ENCODE measurements at regions not wholly inside any gene's neighbourhood (a gene's known extent, or its start where the extent isn't known, plus 50 kb on each side); places are given as distances from the start of the nearest gene placed in this dataset.

DNA sequence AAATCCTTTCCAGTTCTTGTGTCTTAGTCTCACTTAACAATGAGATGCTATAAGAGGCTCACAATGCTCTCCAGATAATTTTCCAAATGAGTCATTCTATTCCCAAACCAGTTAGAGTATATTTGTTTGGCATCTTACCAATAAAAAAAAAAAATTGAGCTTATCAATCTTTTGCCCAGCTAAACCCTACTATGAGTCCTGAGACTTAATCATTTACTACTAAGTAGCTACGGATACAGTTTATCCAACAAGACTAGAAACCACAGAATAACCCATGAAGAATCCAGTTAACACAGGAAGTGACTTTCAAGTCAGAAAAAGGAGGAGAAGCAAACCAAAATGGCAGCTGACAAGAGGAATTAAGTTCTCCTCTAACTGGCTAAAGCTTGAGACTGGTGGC, 330.3 kb upstream of the XYLT1 start:
- DNase-seq (ENCODE audit: low read depth), result peak; percentile 17

DNA sequence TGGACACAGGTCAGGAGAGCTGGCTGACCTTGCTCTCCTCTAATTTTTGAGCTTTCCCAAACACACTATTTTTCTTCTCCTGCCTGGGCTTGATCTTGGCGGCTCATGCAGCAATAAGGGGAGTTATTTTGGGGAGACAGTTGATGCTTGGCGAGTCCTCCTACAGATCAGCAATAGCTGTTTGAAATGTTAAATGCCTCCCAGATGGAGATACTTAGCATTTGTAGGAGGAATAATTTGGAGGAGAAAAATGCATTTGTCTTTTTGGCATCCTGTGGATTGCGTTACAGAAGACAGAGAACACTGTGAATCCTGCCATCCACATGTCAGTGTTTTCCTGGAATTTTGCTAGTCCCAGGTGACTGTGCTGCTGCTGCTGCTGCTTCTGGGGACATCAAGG, 328.0 kb upstream of the XYLT1 start:
- DNase-seq (ENCODE audit: low read depth), result no peak

DNA sequence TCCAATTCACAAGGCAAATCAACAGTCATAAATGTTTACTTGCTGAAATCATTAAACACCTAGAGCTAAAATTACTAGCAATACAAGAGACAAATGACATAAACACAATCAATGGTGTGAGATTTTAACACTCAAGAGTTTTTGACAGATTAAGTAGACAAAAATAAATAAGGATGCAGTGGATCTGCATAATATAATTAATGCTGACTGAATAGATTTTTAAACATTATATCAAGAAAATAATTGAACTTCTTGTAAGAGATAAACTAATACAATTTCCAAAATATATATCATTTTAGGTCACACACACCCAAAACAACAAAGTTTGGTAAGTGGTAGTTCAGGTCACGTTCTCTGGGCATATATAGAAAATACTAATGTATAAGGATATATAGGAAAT, 322.6 kb upstream of the XYLT1 start:
- DNase-seq (ENCODE audit: low read depth), result no peak

DNA sequence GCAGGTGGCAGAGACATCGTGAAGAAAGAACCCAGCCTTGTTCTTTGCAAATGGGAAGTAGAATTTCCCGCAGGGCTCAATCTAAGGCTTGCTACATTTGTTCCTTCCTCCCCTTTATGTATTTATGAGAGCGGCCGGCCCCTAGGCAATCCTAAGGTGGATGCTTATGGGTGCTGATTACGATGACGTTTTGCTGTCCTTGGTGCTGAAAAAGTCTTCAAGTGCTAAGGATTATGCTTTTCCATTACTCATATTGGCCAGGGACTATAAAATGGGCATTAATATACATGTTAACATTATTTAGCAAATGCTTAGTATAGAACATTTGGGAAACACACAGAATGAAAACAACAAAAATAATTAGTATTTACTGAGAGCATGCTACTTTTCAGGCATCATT, 313.3 kb upstream of the XYLT1 start:
- peak; percentile 29 for DNase-seq (ENCODE audit: low read depth)

DNA sequence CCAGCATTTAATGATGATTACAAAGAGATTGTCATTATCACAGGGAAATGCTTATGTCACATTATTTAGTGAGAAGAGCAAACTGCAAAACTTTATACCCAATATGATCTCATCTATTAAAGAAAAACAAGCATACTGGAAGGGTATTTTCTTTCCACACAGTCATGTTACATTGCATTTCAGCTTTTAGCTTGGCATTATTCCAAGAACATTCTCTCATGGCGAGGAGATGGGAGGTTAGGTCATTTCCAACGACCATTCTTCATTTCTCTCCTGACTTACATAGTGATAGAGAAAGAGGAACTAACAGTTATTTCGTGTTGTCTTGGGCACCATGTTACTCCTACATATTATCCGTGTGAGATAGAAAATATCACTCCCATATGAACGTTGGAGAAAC, 309.4 kb upstream of the XYLT1 start:
- no peak for DNase-seq (ENCODE audit: low read depth)

DNA sequence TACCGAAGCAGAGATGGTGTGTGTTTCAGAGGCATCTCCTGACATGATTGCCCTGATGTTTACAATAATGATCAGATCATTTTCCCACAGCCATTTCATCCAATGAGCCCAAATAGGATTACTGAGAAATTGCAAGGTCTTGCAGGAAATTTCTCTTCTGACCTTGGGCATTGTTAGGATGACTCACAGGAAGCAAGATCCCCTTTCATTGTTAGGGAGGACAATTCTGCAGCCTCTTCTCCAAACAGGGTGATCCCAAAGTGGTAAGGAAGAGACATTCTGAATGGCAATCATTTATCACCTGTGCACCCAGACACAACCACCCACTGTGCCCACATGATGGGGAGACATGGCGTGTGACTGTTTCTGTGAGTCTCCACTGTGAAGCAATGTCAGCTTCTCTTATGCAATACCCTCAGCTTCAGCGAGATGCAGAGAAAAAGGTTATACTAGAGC, 306.7 kb upstream of the XYLT1 start:
- DNase-seq (ENCODE audit: low read depth), result peak; percentile 28

DNA sequence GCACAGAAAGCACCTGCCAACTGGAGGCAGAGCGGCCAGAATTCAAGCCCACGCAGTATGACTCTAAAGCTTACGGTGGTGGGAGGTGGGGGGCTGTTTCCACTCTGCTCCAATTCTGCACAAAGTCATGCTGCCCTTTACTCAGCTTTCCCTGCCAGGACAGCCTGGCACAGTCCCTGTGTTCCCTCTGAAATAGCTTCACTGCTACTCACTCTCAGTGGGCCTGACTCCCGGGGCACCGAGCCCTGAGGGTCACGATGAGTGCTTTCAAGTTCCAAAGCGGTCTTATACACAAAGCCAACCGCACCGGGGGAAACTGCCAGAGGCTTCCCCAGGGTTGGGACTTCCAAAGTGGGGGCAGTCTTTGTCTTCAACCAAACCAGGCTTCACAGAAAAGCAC, 306.1 kb upstream of the XYLT1 start:
- DNase-seq (ENCODE audit: low read depth), result no peak

DNA sequence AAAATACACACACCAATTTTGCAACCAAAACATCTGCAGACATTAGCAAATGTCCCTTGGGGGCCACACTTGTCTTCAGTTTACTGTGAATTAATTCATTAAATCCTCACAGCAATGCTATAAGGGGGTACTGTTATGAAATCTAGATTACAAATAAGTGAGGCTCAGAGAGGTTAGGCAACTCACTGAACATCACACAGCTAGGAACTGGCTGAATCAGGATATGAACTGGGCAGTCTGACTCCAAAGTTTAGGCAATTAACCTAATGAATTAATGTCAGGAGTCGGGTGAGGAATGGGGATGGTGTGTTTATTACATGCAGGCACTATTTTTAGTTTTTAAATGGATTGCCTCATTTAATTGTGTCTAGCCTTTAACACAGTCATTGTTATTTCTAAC, 305.7 kb upstream of the XYLT1 start:
- DNase-seq (ENCODE audit: low read depth), result no peak

DNA sequence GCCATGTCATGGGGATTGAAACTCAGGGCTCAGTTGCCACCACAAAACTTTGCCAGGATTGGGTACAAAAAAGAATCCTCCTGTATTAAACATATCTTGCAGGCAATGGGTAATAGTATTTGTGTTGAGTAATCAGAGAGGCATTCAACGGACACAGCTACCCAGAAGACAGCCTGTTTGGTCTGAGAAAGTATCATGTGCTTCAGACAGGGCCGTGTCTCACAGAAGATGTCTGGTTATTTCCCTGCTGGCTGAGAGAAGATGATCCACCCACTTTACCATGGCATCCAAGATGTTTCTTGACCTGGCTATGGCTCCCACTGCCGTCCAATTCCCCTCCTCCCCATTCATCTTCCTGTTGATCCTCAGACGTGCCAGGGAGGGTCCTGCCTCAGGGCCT, 304.3 kb upstream of the XYLT1 start:
- no peak for DNase-seq (ENCODE audit: low read depth)

DNA sequence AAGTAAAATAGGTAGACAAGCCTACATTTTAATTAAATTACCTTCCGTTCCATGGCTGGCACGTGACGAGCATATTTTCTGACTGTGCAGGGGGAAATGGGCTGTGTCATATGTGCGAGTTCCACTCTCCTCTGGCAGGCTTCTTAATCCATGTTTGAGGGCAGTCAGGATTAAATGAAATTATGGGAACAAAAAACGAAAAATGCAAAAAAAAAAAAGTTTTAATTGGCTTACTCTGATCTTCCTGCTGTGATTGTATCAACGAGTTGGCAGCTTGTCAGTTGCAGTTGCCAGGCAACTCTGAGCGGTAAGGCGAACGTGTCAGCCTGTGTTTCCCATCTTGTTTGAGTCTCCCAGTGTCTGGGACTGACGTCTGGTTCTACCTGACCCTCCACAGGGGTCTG, 302.9 kb upstream of the XYLT1 start:
- DNase-seq (ENCODE audit: low read depth), result no peak

DNA sequence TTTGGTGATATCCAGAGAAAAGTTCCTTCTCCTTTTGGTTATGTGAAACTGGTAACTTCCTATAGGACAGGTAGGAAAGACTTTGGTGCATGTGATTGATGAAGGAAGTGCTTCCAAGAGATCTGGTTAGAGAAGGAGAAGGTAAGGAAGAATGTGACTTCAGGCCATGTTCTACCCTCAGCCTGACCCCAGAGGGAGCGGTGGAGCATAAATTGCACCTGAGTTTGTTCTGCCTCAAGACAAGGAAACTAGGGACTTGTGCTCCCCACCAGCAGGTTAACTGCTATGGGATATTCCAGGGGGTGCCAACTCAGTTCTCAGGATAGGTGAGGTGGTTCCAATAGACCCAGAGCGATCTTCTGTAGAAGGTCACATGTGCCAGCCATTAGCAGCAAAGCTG, 299.3 kb upstream of the XYLT1 start:
- no peak for DNase-seq (ENCODE audit: low read depth)

DNA sequence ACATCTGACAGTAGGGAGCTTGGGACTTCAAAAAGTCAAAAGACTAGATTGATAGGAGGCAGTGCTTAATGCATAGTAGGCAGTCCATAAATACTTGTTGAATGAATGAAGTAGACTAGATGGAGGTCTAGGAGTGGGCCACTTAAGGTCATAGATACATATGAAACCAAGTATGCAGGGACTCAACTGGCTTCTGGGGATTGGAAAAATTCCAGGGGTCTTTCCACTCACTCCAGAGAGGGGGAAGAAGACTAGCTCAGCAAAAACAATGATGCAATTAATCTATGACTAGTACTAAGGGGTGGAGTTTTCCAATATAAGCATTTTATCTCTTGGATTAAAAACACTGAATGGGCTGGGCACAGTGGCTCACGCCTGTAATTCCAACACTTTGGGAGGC, 298.3 kb upstream of the XYLT1 start:
- DNase-seq (ENCODE audit: low read depth), result no peak

DNA sequence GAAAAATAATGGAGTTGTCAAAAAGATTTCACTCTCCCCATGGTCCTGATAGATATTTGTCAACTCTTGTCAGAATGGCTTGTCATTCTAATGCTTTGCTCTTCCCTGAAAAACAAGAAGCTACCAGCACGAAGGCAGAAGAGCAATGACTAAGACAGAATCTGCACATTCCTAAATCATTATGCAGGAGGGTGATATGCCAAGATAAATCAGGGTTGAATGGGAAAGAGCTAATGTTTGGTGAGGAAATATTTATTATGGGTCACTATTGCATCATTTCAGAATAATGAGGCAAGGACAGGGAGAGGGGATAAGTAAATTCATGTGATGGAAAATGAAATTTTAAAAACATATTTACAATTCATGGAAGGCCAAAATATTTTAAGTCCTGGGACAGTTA, 297.5 kb upstream of the XYLT1 start:
- DNase-seq (ENCODE audit: low read depth), result peak; percentile 36

DNA sequence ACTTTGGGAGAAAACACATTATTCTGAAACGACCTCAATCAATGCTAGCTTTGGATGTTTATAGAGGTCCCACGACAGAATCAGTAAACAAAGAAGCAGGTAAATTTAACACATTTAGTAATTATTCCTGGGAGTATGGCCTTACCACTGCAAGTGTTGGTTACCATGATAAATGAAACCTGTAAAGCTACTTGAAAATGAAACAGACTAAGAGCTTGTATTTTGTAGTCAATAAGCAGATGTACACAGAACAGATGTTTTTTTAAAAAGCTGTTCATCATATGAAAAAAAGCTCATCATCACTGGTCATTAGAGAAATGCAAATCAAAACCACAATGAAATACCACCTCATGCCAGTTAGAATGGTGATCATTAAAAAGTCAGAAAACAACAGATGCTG, 295.3 kb upstream of the XYLT1 start:
- DNase-seq (ENCODE audit: low read depth), result no peak

DNA sequence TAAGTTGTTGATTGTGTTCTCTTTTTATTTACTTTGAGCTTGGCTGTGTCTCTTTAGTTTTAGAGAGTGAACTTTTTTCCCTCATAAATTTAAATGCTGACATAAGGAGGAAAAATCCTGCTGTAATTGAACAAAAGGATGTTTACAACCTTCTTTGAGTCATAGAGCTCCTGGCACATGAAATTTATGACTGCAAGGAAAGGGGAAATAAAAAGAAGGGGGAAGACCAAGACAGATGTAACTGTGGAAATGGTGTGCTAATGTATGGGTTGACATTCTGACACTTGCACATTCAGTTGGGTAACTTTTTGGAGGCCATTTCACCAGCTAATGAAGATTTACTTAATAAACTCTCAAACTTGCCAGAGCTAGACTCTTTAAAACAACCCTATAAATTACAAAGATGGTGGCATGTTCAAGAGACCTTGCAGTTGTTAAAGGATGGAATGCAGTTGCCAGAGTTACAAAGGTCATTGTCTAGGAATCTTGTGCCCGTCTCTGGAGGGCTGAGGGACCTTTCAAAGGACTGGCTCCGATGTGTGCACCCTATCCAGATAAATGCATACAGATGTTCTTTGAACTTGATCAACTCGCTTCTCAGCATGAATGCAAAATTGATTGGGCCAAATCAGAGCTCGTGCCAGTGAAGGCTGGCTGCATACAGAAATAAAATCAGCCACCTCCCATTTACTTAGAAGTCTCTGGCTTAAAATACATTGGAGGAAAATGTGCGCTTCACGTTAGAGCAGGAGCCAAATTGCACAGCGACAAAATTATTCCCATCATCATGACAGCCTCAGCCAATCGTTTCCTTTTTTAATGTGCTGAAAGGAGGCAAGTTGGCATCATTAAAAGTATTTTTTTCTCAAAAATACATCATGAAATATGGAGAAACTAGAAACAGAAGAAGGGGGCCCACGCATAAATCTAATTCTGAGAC, 289.0 kb upstream of the XYLT1 start:
- no peak for DNase-seq (ENCODE audit: low read depth)

DNA sequence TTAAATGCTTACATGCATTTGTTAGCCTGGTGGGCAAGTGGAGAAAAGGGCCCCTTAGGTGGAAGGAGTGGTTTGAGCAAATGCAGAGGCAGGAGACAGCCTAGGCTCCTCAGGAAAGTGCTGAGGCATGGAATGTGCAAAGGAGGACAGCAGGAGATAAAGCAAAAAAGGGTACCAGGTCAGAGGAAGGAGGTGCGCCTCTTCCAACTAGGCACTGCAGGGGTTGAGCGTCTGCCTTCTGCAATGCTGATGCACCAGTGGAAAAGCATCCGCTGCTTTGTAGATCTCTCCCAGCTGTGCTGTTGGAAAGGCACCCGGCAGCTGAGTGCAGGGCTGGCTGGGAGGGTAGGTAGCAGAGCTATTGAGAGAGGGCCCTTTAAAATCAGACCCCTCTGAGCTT, 287.0 kb upstream of the XYLT1 start:
- no peak for DNase-seq (ENCODE audit: low read depth)

DNA sequence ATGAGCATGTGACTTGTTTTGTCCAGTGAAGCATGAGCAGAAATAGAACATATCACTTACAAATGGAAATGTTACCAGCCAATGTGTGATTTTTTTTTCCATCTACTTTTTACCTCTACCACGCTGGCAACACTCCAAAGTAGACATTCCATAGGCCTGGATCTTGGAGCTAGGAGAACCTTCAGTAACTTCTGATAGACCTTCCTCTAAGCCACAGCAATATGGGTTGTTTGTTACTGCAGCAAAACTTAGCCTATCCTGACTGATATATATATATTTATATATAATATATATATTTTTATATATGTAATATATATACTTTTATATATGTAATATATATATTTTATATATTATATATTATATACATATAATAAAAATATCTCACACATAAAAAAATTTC, 284.4 kb upstream of the XYLT1 start:
- no peak for DNase-seq (ENCODE audit: low read depth)

DNA sequence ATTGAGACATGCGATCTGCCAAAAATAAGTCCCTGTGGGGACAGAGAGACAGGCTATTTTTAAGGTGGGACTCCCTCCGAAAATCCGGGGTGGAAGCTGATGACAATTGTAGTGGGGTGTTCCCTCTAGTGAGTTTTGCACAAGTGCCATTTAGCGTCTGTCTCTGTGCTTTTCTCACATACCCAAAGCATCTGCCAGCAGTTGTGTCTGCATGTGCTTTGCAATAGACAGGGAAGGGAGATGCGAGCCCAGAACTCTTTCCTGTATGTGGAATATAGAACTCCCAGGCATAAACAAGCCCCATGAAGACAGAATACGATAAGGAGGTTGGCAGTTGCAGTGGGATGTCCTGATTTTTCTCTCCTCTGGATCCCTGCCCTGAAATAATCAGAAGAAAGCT, 282.7 kb upstream of the XYLT1 start:
- no peak for DNase-seq (ENCODE audit: low read depth)

DNA sequence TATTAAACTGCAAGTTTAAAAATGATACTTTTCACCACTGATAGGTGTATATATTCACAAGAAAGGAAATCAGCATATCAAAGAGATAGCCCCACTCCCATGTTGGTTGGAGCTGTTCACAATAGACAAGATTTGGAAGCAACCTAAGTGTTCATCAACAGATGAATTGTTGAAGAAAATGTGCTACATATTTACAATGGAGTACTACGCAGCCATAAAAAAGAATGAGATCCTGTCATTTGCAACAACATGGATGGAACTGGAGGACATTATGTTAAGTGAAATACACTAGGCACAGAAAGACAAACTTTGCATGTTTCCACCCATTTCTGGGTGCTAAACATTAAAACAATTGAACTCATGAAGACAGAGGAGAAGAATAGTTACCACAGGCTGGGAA, 278.9 kb upstream of the XYLT1 start:
- no peak for DNase-seq (ENCODE audit: low read depth)

DNA sequence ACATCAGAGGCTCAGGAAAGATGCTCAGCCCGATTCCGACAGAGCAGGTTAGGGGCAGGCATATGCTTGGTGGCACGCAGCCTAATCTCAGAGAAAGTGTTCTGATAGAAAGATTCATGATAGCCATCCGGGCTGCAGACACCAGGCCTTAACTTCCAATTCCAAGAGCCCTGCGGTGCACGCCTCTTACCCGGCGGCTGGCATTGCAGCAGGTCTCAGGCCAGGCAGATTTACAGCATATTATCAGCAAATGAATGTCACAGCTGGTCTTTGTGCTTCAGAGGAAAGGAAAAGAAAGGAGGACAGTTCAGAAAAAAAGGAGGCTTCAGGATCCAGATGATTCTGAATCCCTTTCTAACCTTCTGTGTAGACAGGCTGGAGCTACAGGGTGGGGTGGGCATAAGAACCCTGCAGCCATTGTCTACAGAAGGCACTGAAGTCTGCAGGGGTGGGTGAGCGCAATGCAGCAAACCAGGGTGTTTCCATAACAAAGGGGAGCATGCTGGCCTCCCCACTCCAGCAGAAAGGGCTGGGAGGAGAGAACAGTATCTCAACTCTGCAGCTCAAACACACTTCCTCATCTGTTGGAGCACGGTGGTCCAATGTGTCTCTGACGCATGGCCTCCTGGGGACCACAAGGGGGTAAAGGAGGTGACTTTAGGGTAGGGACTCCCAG, 277.4 kb upstream of the XYLT1 start:
- DNase-seq (ENCODE audit: low read depth), result no peak

DNA sequence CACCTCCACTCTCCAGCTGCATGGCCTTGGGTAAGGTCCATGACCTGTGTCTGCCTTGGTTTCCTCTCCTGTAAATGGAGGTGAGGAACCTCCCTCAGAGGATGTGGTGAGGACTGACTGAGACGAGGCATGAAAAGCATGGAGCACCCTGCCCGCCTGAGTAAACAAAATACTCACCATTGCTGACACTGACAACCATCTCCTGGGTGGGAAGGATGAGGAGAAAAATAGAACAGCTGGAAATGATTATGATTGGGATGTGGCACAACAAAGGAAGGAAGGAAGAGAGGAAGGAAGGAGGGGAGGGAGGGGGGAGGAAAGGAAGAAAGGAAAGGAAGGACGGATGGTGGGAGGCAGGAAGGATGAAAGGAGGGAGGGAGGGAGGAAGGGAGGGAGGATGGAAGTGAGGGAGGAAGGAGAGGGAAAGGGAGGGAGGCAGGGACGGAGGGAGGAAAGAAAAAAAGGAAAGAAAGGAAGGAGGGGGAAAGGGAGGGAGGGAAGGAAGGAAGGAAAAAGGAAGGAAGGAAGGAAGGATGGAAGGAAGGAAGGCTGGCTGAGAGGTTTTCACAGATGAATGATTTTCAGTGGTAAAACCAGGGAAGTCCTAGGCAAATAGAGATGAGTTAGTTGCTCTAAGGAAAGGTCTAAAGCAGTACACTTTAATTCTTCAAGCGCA, 276.5 kb upstream of the XYLT1 start:
- DNase-seq (ENCODE audit: low read depth), result no peak

DNA sequence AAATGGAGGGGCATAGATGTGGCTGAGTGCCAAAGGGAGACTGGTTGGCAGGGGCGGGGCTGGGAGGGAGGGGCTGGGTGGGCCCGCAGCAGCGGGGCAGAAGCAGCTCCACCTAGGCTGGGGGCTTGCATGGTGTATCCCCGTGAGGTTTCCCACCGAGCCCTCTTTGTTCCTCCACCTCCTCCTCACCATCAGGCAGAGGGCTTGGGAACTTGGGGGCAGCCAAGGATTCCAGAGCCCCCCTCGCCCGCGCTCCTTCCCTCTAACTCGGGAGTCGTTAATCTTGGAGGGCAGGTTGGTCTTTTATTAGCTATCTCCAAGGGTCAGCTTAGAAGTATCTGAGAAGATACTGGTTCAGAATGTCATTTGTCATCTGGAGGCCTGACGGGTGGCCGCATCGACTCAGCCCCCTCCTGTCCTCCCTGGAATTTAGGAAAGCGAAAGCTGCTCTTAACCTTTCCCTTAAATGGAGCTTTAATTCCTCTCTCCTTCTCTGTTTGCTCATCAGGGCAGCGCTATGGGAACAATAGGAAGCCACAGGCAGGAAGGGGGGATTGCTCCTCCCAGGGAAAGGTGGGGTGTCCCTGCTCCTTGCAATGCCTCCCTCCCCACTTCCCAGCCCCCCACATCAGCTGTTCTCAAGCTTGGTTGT, 274.3 kb upstream of the XYLT1 start:
- no peak for DNase-seq (ENCODE audit: low read depth)

DNA sequence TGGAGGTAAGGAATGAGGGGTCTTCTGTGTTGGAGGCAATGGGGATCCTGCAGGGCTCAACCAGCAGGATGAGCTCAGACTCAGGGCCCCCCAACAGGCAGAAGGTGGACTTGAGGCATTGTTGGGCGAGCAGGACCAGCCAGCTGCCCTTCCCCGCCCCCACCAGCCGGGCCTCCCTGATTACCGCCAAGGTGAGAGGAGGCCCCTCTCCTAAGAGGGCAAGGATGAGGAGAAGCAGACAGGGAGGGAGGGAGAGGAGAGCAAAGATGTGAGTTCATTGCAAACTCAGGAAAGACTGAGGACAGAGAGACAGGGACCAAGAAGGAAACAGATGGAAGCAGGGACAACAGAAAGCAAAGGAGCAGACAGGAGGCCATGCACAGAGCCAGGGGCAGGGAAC, 272.8 kb upstream of the XYLT1 start:
- no peak for DNase-seq (ENCODE audit: low read depth)

Measured in ELR (cell line).